GM18861 (cell line): ENCODE measurements at regions not wholly inside any gene's neighbourhood (a gene's known extent, or its start where the extent isn't known, plus 50 kb on each side); places are given as distances from the start of the nearest gene placed in this dataset.
A peak's percentile ranks its signal among the peaks of the same experiment; 100 is the strongest.
"Not testable (repeated sequence)": the region's sequence is repeated elsewhere in the genome, so short reads cannot be mapped to it uniquely, and the experiment has no call there.

ENCODE experiments used
- ATAC-seq: cut with Tn5 transposase; IDR thresholded peaks from one replicate; pipeline ENCODE4 v1.9.1; 2021; ENCODE audit not compliant: unreplicated experiment

DNA sequence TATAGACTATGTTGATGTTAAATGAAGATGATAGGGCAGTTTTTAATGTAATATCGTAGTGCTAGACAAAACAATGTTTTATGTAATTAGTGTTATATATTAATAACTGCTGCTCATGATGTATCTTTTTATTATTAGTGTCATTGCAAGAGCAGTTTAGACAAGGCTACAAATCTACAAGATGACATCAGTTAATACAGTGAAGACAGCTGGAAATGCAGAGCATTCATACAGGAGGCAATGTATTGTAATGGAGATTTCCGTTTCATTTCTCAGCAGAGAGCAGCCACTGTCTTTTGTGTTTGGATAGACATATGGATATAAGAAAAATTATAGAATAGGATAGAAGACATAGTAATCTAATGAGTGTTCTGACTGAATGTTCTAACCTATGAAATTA is 178.0 kb downstream of the FOXG1 start:
- ATAC-seq: no peak

DNA sequence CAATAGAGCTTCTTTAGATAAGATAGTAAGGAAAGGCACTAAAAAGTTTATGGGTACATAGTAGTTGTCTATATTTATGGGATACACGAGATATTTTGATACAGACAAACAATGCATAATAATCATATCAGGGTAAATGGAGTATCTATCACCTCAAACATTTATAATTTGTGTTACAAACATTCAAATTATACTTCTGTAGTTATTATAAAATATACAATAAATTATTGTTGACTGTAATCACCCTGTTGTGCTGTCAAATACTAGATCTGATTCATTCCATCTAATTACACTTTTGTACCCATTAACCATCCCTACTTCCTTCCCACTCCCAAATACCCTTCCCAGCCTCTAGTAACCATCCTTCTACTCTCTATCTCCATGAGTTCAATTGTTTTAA is 179.7 kb downstream of the FOXG1 start:
- ATAC-seq: no peak

DNA sequence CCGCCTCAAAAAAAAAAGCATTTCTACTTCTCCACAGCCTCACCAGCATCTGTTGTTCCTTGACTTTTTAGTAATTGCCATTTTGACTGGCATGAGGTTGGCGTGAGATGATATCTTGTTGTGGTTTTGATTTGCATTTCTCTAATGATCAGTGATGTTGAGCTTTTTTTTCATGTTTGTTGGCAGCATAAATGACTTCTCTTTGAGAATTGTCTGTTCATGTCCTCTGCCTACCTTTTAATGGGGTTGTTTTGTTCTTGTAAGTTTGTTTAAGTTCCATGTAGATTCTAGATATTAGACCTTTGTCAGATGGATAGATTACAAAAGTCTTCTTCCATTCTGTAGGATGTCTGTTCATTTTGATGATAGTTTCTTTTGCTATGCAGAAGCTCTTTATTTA is 182.9 kb downstream of the FOXG1 start:
- no peak for ATAC-seq

DNA sequence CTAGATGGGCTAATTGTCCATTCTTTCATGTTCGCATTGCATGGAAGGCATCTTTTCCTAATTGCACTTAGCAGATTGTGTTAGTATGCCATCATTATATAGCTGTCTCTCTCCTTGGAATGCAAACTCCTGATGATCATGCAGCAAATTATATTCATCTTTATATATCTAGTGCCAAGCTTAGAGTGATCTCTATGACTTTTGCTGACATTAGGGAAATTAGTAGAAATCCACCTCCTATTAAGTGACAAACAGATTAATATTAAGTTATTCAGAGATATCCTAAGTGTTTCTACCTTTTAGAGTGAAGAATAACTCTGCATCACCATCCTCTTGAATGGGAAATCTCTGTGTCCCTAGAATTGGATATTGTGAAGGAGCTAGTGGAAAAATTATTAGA is 185.6 kb downstream of the FOXG1 start:
- no peak for ATAC-seq

DNA sequence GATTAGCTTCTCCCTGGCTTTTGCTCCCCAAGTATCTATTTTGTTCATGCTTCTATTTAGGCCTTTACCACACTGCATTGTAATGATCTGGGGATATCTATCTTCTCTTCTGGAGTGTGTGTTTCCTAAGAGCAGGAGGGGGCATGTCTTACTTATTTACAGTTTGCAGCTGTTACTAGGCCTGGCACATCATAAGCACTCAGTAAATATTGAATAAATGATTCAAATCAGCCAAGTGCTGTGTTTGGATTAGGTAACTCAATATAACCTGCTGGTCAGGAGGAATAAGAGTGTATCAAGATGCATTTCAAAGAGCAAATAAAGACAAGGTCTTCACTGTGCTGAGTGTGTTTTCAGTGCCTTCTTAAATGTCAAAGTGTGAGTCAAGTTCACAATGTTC is 186.1 kb downstream of the FOXG1 start:
- ATAC-seq: no peak

DNA sequence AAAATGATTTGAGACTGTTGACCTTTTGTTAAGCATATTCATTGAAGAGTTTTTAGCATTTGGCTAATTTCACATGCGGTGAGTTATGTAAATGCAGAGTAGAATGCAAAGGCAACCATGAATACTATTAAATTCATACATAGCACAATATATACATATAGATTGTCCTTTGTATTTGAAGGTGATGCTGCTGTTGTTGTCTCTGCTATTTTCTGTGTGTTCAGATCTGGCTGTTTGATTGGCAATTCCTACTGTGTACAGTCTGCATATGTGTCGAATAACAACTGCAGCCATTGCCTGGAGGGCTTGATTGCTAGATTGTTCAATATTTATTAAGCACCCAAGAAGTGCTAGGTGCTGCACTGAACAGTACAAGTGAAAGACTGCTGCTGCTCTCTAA is 187.4 kb downstream of the FOXG1 start:
- ATAC-seq: no peak

DNA sequence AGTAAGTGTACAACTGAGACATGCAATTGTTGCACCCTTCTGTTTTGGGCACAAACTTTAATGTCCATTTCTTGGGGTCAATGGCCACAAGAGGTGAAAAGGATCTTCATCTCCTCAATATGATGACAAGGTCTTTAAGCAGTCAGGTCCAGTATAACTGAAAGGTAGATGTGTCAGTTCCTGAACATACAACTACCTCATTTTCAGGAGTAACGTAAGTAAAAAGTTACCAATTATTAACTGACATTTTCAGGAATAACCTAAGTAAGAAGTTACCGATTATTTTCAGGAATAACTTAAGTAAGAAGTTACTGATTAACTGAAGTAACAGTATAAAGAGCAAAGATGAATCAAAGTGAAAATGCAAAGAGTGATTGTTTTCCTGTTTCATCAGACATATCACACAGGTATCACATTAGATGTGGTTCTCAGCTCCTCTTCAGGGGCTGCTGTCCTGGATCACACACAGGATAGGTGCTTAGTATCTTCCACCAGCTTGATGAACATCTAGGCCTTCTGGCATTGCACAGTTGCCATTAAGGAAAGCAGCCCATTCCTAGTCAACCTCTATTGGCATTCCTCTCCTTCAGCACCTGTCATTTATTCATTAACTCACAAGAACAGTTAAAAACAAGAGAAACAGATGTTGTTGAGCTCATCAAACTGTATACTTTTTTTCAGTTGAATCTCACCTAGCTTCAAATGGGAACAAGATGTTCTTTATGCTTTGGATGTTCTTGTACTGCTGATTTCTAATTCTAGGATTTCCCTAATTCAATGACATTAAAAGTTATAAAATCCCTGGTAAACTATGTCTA is 200.0 kb downstream of the FOXG1 start:
- ATAC-seq: peak; percentile 81

DNA sequence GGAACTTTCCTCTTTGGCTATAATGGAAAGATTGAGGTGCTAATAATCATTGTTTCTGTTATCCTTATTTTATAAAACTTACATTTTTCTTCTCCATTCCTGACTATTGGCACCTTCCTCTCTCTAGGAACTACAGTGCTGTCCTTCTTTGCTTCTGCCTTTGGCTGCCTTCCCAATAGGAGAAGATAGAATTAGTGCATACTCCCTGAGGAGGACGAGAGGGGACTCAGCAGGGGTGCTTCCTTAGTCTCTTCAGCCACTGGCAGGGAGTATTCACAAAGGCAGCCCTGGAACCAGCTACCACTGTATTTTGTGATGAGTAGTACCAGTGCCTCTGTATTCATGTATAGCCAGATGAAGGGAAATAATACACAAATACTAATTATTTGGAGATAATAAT is 208.5 kb downstream of the FOXG1 start:
- no peak for ATAC-seq

DNA sequence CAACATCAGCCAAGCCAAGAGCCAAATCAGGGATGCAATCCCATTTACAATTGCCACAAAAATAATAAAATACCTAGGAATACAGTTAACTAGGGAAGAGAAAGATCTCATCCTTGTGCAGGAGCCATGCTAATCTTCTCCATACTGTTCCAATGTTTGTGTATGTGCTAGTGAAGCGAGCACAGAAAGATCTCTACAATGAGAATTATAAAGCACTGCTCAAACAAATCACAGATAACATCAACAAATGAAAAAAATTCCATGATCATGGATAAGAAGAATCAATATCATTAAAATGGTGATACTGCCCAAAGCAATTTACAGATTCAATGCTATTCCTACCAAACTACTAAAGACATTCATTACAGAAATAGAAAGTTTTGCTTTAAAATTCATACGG is 215.6 kb downstream of the FOXG1 start:
- ATAC-seq: no peak

DNA sequence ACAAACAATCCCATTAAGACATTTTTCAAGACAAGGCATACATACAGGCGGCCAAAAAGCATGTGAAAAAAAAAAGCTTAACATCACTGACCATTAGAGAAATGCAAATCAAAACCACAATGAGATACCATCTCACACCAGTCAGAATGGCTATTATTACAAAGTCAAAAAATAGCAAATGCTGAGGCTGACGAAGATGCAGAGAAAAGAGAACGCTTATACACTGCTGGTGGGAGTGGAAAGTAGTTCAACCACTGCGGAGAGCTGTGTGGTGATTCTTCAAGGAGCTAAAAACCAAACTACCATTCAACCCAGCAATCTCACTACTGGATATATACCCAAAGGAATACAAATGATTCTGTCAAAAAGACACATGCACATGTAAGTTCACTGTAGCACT is 216.7 kb downstream of the FOXG1 start:
- ATAC-seq: no peak

DNA sequence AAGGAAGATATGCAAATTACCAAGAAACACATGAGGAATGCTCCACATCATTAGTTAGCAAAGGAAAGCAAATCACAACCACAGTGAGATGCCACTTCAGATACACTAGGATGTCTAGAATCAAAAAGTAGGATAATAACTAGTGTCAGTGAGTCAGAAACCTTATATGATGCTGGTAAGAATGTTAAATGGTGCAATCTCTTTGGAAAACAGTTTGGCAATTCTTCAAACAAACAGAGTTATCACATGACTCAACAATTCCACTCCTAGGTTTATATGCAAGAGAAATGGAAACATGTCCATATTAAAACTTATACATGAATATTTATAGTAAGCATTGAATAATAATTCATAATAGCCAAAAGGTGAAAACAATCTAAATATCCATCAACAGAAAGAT is 220.9 kb downstream of the FOXG1 start:
- no peak for ATAC-seq

DNA sequence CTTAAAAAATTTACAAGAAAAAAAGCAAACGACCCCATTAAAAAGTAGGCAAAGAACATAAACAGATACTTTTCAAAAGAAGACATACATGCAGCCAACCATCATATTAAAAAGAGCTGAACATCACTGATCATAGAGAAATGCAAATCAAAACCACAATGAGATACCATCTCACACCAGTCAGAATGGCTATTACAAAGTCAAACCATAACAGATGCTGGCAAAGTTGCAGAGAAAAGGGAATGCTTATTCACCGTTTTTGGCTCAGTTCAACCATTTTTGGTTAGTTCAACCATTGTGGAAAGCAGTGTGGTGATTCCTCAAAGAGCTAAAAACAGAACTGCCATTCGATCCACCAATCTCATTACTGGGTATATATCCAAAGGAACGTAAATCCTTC is 230.6 kb downstream of the FOXG1 start:
- not testable (repeated sequence) for ATAC-seq

DNA sequence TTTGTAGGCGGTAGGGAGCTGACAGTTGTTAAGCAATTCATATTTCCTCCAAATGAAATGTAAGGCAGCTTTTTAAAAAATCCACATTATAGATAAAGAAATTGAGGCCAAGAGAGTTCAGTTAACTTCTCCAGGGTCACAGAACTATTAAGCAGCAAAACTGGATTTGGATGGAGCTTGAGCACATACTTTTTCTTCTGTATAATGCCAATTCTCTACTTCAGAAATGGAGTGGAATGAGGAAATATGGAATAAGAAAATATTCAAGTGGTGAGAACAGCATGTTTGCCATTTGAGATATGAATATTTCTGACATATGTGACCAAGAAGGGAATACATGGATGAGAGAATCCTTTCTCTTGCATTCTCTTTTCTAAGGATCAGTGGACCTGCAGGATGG is 233.1 kb downstream of the FOXG1 start:
- no peak for ATAC-seq

DNA sequence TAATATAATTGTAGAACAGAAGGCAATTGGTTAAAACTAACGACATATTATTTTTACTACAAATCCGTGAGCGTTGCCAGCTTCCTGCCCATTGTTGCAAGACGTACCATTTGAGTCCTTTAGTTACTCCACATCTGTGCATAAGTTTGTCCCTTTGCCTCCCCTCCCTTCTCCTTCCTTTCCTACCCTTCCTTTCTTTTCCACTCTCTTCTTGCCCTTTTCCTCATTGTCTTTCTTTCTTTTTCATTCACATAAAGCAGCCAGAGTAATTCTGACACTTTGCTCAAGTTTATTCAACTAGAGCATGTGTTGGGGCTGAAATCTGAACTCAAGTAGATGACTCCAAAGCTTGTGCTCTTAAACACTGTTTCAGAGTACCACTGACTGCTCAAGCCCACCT is 239.1 kb downstream of the FOXG1 start:
- no peak for ATAC-seq

DNA sequence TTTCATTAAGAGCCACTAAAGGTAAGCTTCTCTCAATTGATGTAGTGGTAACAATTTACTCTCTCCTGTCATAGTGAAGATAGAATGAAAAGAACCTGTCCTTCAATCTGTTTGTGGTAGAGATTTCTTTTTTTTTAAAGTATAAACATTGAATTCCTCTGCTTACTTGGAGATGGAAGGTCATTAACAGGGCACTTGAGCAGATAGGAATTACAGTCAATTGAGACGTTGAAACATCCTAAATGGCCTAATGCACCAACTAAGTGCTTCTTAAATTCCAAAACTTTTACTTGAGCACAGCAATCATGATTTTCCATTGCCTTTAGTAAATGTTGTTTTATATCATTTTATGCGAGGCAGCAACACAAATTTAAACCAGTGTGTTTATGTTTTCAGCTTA is 241.4 kb downstream of the FOXG1 start:
- ATAC-seq: no peak

DNA sequence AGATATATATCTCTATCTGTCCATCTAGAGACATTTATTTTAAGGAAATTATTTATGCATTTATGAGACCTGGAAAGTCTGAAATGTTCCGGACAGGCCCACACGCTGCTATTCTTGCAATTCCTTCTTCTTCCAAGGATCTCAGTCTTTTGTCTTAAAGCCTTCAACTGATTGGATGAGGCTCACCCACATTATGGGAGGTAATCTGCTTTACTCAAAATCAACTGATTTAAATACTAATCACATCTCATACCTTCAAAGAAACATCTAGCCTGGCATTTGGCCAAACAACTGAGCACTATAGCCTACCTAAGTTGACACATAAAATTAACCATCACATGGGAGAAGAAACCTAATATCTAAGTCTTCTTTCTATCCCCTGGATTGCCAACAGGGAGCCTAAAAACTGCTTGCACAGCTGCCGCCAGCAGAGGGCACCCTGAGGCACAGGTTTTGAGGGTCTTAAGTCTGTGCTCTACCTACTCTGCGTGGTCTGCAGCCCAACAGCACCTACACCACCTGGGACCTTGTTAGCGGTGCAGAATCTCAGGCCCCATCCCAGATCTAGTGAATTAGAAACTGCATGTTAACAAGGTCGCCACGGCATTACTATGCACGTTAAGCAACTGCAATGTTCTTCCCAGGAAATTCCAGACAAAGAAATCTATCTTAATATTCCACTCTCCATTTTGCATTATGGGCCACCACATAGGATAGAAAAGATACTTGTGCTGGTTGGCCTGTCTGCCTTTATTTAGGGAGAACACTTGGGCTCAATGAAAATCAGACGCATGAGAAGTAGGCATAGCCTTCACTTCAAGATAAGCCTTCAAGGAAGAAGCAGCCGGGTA is 249.7 kb downstream of the FOXG1 start:
- no peak for ATAC-seq

DNA sequence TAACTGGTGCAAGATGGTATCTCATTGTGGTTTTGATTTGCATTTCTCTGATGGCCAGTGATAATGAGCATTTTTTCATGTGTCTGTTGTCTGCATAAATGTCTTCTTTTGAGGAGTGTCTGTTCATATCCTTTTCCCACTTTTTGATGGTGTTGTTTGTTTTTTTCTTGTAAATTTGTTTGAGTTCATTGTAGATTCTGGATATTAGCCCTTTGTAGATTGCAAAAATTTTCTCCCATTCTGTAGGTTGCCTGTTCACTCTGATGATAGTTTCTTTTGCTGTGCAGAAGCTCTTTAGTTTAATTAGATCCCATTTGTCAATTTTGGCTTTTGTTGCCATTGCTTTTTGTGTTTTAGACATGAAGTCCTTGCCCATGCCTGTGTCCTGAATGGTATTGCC is 256.9 kb downstream of the FOXG1 start:
- not testable (repeated sequence) for ATAC-seq

DNA sequence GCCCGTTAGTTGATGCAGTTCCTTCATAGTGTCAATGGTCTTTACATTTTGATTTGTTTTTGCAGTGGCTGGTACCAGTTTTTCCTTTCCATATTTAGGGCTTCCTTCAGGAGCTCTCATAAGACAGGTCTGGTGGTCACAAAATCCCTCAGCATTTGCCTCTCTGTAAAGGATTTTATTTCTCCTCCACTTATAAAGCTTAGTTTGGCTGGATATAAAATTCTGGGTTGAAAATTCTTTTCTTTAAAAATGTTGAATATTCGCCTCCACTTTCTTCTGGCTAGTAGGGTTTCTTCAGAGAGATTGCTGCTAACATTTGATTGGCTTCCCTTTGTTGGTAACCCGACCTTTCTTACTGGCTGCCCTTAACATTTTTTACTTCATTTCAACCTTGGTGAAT is 260.9 kb downstream of the FOXG1 start:
- not testable (repeated sequence) for ATAC-seq

DNA sequence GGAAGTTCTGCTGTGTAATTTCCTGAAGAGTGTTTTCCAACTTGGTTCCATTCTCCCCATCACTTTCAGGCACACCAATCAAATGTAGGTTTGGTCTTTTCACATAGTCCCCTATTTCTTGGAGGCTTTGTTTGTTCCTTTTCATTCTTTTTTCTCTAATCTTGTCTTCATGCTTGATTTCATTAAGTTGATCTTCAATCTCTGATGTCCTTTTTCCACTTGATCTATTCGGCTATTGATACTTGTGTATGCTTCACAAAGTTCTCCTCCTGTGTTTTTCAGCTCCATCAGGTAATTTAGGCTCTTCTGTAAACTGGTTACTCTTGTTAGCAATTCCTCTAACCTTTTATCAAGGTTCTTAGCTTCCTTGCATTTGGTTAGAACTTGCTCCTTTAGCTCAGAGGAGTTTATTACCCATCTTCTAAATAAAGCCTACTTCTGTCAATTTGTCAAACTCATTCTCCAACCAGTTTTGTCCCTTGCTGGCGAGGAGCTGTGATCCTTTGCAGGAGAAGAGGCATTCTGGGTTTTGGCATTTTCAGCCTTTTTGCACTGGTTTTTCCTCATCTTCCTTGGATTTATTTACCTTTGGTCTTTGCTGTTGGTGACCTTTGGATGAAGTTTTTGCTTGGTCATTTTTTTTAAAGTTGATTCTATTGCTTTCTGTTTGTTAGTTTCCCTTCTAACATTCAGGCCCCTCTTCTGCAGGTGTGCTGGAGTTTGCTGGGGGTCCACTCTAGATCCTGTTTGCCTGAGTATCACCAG is 261.5 kb downstream of the FOXG1 start:
- ATAC-seq: not testable (repeated sequence)

DNA sequence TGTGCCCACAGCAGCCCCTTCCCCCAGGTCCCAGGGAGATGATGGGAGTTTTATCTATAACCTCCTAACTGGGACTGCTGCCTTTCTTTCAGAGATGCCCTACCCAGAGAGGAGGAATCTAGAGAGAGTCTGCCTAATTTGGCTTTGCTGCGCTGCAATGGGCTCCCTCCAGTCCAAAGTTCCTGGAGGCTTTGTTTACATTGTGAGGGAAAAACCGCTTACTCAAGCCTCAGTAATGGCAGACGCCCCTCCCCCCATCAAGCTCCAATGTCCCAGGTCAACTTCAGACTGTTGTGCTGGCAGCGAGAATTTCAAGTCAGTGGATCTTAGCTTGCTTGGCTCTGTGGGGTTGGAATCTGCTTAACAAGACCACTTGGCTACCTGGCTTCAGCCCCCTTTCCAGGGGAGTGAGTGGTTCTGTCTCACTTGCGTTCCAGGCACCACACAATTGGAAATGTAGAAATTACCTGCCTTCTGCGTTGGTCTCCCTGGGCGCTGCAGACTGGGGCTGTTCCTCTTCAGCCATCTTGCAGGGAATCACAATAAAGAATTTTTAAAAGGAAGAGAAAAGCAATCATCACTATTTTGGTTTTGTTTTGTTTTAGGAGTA is 262.5 kb downstream of the FOXG1 start:
- ATAC-seq: no peak

DNA sequence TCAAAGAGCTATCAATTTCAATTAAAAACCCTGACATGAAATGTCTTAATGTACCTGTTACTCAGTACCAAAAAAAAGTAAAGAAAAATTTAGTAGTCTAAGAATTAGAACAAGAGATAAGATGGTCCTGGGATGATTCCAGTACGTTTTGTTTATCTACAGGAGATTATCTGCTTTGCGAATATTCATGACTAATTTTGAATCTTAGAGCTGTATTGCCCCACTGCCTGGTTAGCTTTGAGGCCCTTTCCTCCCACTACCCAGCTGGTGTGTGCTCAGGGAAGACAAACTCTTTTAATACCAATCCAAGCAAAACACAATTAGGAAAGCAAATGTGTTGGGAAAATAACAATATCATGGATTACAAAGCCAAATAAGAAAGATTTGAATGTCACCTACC is 263.5 kb downstream of the FOXG1 start:
- no peak for ATAC-seq
